ENCODE measurements at regions not wholly inside any gene's neighbourhood (a gene's known extent, or its start where the extent isn't known, plus 50 kb on each side); places are given as distances from the start of the nearest gene placed in this dataset.

GRCh38 chr9:36746415-36746814, 173.7 kb downstream of the MELK start:
- no peaks in the 10 kb centered on the region for H3K4me1 ChIP-seq (ENCODE audit: control insufficient read depth, insufficient read depth, low read length)
- no peak overlapping the region for H3K9ac ChIP-seq (ENCODE audit: low read length)
- no peaks in the 10 kb centered on the region for H3K9me3 ChIP-seq (ENCODE audit: control insufficient read depth, low read length)
- H3K27me3 ChIP-seq (ENCODE audit: control insufficient read depth, insufficient read depth, low read length), result peaks cover 10% of the 10 kb centered on the region
- no peaks in the 10 kb centered on the region for H3K36me3 ChIP-seq (ENCODE audit: control insufficient read depth, insufficient read depth, low read length)
- H3K4me3 ChIP-seq (ENCODE audit: low read length), result no peak overlapping the region

- Histone ChIP-seq H3K27me3 (ENCODE audit: control insufficient read depth, insufficient read depth, low read length) (peaks cover 4% of the 10 kb centered on the region), H3K9me3 (ENCODE audit: control insufficient read depth, low read length) (no peaks in the 10 kb centered on the region), H3K9ac (ENCODE audit: low read length) (no peak overlapping the region), H3K4me3 (ENCODE audit: low read length) (no peak overlapping the region), H3K4me1 (ENCODE audit: control insufficient read depth, insufficient read depth, low read length) (no peaks in the 10 kb centered on the region), H3K36me3 (ENCODE audit: control insufficient read depth, insufficient read depth, low read length) (no peaks in the 10 kb centered on the region)
Observed at GRCh38 chr9:36748322-36748899, 175.7 kb downstream of the MELK start.

GRCh38 chr9:36749461-36749860, 176.8 kb downstream of the MELK start:
- Histone ChIP-seq H3K9me3 (ENCODE audit: control insufficient read depth, low read length) (no peaks in the 10 kb centered on the region), H3K4me1 (ENCODE audit: control insufficient read depth, insufficient read depth, low read length) (no peaks in the 10 kb centered on the region), H3K27me3 (ENCODE audit: control insufficient read depth, insufficient read depth, low read length) (no peaks in the 10 kb centered on the region), H3K4me3 (ENCODE audit: low read length) (no peak overlapping the region), H3K9ac (ENCODE audit: low read length) (no peak overlapping the region), H3K36me3 (ENCODE audit: control insufficient read depth, insufficient read depth, low read length) (no peaks in the 10 kb centered on the region)

GRCh38 chr9:36750630-36751029, 177.9 kb downstream of the MELK start:
- Histone ChIP-seq H3K9ac (ENCODE audit: low read length) (no peak overlapping the region), H3K36me3 (ENCODE audit: control insufficient read depth, insufficient read depth, low read length) (no peaks in the 10 kb centered on the region), H3K4me3 (ENCODE audit: low read length) (no peak overlapping the region), H3K4me1 (ENCODE audit: control insufficient read depth, insufficient read depth, low read length) (no peaks in the 10 kb centered on the region), H3K9me3 (ENCODE audit: control insufficient read depth, low read length) (no peaks in the 10 kb centered on the region), H3K27me3 (ENCODE audit: control insufficient read depth, insufficient read depth, low read length) (no peaks in the 10 kb centered on the region)

- no peaks in the 10 kb centered on the region for H3K36me3 ChIP-seq (ENCODE audit: control insufficient read depth, insufficient read depth, low read length)
- H3K9me3 ChIP-seq (ENCODE audit: control insufficient read depth, low read length), result no peaks in the 10 kb centered on the region
- no peaks in the 10 kb centered on the region for H3K4me1 ChIP-seq (ENCODE audit: control insufficient read depth, insufficient read depth, low read length)
- no peak overlapping the region for H3K4me3 ChIP-seq (ENCODE audit: low read length)
- no peak overlapping the region for H3K9ac ChIP-seq (ENCODE audit: low read length)
- peaks cover 6% of the 10 kb centered on the region for H3K27me3 ChIP-seq (ENCODE audit: control insufficient read depth, insufficient read depth, low read length)
Observed at GRCh38 chr9:36755019-36755418, 182.3 kb downstream of the MELK start.

- Histone ChIP-seq H3K27me3 (ENCODE audit: control insufficient read depth, insufficient read depth, low read length) (peaks cover 19% of the 10 kb centered on the region), H3K9ac (ENCODE audit: low read length) (no peak overlapping the region), H3K4me3 (ENCODE audit: low read length) (no peak overlapping the region)
Observed at GRCh38 chr9:36759141-36759540, 186.4 kb downstream of the MELK start.

GRCh38 chr9:36759976-36760375, 187.3 kb downstream of the MELK start:
- Histone ChIP-seq H3K4me3 (ENCODE audit: low read length) (no peak overlapping the region), H3K27me3 (ENCODE audit: control insufficient read depth, insufficient read depth, low read length) (peaks cover 25% of the 10 kb centered on the region), H3K9me3 (ENCODE audit: control insufficient read depth, low read length) (no peaks in the 10 kb centered on the region), H3K4me1 (ENCODE audit: control insufficient read depth, insufficient read depth, low read length) (peaks cover under 1% of the 10 kb centered on the region), H3K9ac (ENCODE audit: low read length) (no peak overlapping the region), H3K36me3 (ENCODE audit: control insufficient read depth, insufficient read depth, low read length) (no peaks in the 10 kb centered on the region)

More at GRCh38 chr9:36759141-36759540, 186.4 kb downstream of the MELK start:
- Histone ChIP-seq H3K9me3 (ENCODE audit: control insufficient read depth, low read length) (no peaks in the 10 kb centered on the region), H3K4me1 (ENCODE audit: control insufficient read depth, insufficient read depth, low read length) (no peaks in the 10 kb centered on the region), H3K36me3 (ENCODE audit: control insufficient read depth, insufficient read depth, low read length) (no peaks in the 10 kb centered on the region)

- Histone ChIP-seq H3K27me3 (ENCODE audit: control insufficient read depth, insufficient read depth, low read length) (peaks cover 33% of the 10 kb centered on the region), H3K9me3 (ENCODE audit: control insufficient read depth, low read length) (no peaks in the 10 kb centered on the region), H3K4me1 (ENCODE audit: control insufficient read depth, insufficient read depth, low read length) (peaks cover 8% of the 10 kb centered on the region), H3K36me3 (ENCODE audit: control insufficient read depth, insufficient read depth, low read length) (no peaks in the 10 kb centered on the region), H3K9ac (ENCODE audit: low read length) (no peak overlapping the region), H3K4me3 (ENCODE audit: low read length) (no peak overlapping the region)
Observed at GRCh38 chr9:36760667-36761420, 188.1 kb downstream of the MELK start.

- H3K9ac ChIP-seq (ENCODE audit: low read length), result no peak overlapping the region
- no peaks in the 10 kb centered on the region for H3K9me3 ChIP-seq (ENCODE audit: control insufficient read depth, low read length)
- H3K4me1 ChIP-seq (ENCODE audit: control insufficient read depth, insufficient read depth, low read length), result peaks cover 8% of the 10 kb centered on the region
- H3K4me3 ChIP-seq (ENCODE audit: low read length), result no peak overlapping the region
- no peaks in the 10 kb centered on the region for H3K36me3 ChIP-seq (ENCODE audit: control insufficient read depth, insufficient read depth, low read length)
- peaks cover 35% of the 10 kb centered on the region for H3K27me3 ChIP-seq (ENCODE audit: control insufficient read depth, insufficient read depth, low read length)
Observed at GRCh38 chr9:36762958-36763357, 190.3 kb downstream of the MELK start.

GRCh38 chr9:36763778-36764177, 191.1 kb downstream of the MELK start:
- Histone ChIP-seq H3K4me3 (ENCODE audit: low read length) (no peak overlapping the region), H3K4me1 (ENCODE audit: control insufficient read depth, insufficient read depth, low read length) (peaks cover 8% of the 10 kb centered on the region), H3K9ac (ENCODE audit: low read length) (no peak overlapping the region), H3K27me3 (ENCODE audit: control insufficient read depth, insufficient read depth, low read length) (peaks cover 32% of the 10 kb centered on the region), H3K9me3 (ENCODE audit: control insufficient read depth, low read length) (no peaks in the 10 kb centered on the region), H3K36me3 (ENCODE audit: control insufficient read depth, insufficient read depth, low read length) (no peaks in the 10 kb centered on the region)

GRCh38 chr9:36764364-36765076, 191.8 kb downstream of the MELK start:
- Histone ChIP-seq H3K9me3 (ENCODE audit: control insufficient read depth, low read length) (no peaks in the 10 kb centered on the region), H3K9ac (ENCODE audit: low read length) (no peak overlapping the region), H3K27me3 (ENCODE audit: control insufficient read depth, insufficient read depth, low read length) (peaks cover 29% of the 10 kb centered on the region), H3K4me3 (ENCODE audit: low read length) (no peak overlapping the region), H3K36me3 (ENCODE audit: control insufficient read depth, insufficient read depth, low read length) (no peaks in the 10 kb centered on the region), H3K4me1 (ENCODE audit: control insufficient read depth, insufficient read depth, low read length) (peaks cover 8% of the 10 kb centered on the region)

- Histone ChIP-seq H3K36me3 (ENCODE audit: control insufficient read depth, insufficient read depth, low read length) (no peaks in the 10 kb centered on the region), H3K9ac (ENCODE audit: low read length) (no peak overlapping the region), H3K4me1 (ENCODE audit: control insufficient read depth, insufficient read depth, low read length) (peaks cover 8% of the 10 kb centered on the region), H3K27me3 (ENCODE audit: control insufficient read depth, insufficient read depth, low read length) (peaks cover 30% of the 10 kb centered on the region), H3K9me3 (ENCODE audit: control insufficient read depth, low read length) (no peaks in the 10 kb centered on the region), H3K4me3 (ENCODE audit: low read length) (peak overlapping the region; percentile 72)
Observed at GRCh38 chr9:36765077-36765390, 192.3 kb downstream of the MELK start.
